ENCODE measurements at regions not wholly inside any gene's neighbourhood (a gene's known extent, or its start where the extent isn't known, plus 50 kb on each side); places are given as distances from the start of the nearest gene placed in this dataset.

DNA sequence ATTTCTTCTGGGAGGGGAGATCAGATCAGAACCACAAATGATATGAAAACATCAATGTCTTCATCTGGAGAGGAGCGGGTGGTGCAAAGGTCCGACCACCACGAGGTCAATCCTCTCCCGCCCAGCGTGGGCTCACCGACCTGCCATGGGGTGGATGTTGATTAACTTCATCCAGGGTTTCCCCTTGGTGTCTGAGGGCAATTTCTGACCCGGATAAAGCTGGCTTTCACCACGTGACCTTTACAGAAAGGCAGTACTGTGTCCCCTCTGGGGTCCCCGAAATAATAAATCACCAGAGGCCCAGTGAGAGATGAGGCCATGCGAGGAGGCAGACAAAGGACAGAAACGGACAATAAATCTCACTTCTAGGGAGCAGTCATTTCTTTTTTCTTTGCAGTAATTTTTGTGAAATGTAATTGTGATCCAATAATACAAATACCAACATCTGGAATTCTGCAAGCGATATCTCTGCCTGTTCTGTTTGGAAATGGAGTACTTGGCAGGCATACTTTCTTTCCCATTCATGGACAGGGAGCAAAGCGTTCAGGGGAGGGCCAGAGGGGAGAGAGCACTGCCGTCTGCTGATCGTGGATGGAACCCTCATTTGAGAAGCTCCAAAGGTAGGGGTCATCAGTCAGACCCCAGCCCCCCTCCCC lies 55.1 kb upstream of the APCDD1L start:
- H3K4me3 ChIP-seq (ENCODE audit: low read length): no peak overlapping the region
- no peaks in the 10 kb centered on the region for H3K4me1 ChIP-seq (ENCODE audit: control insufficient read depth, insufficient read depth, low read length)
- H3K27ac ChIP-seq (ENCODE audit: low read length): no peak overlapping the region
- intact Hi-C loops (cut with DNase I): no loop called here
- no peaks in the 10 kb centered on the region for H3K9me3 ChIP-seq (ENCODE audit: control insufficient read depth, low read length)
- ATAC-seq (peak; percentile 64 to 80), DNase-seq (peak in 1 of 3 donors; percentile 62)
- H3K27me3 ChIP-seq (ENCODE audit: control insufficient read depth, insufficient read depth): no peaks in the 10 kb centered on the region
- WGBS: 49% methylated on average over 15 of the region's 15 CpGs

DNA sequence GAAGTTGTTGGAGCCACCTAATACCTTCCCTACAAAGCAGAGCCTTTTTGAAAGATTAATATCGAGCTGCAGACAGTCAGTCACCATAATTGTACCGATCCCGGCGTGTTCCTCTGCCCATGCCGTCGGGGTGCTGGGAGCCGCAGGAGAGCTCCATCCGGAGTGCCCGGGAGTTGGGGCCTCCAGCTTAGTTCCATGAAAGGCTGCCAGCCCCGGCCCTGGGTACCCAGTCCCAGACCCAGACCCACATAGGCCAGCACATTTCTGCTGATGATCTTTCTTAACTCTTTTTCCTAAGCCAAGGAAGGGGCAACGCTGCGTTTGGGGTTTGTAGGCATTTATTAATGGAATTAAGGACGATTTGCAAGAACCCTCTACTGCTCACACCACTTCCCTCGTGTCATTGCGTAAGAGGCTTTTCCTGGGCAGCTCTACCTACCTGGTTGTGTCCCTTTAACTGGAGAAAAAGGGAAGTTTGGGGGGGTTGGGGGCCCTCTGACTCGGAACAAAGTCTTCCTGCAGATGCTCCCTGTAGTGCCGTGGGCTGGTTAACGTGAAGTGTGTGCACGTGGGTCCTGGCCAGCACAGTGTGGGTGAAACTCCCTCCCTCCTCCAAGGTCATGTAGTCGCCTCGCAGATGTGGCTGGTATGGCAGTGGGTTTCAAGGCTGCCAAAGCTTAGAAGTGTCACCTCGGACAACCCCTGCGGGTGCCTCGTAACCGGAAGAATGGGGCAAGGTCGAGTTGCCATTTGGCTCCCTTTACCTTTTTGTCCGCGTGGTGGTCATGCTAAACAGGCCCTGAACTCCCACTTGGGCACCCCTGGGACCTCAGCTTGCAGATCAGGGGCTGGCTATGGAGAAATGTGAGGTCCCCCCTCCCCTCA lies 54.3 kb upstream of the APCDD1L start:
- Histone ChIP-seq H3K27me3 (ENCODE audit: control insufficient read depth, insufficient read depth) (no peaks in the 10 kb centered on the region), H3K4me1 (ENCODE audit: control insufficient read depth, insufficient read depth, low read length) (no peaks in the 10 kb centered on the region), H3K4me3 (ENCODE audit: low read length) (no peak overlapping the region), H3K27ac (ENCODE audit: low read length) (no peak overlapping the region), H3K9me3 (ENCODE audit: control insufficient read depth, low read length) (no peaks in the 10 kb centered on the region)
- no peak for ATAC-seq
- 74% methylated on average over 28 of the region's 28 CpGs for WGBS
- intact Hi-C loops (cut with DNase I): no loop called here
- DNase-seq: no peak

DNA sequence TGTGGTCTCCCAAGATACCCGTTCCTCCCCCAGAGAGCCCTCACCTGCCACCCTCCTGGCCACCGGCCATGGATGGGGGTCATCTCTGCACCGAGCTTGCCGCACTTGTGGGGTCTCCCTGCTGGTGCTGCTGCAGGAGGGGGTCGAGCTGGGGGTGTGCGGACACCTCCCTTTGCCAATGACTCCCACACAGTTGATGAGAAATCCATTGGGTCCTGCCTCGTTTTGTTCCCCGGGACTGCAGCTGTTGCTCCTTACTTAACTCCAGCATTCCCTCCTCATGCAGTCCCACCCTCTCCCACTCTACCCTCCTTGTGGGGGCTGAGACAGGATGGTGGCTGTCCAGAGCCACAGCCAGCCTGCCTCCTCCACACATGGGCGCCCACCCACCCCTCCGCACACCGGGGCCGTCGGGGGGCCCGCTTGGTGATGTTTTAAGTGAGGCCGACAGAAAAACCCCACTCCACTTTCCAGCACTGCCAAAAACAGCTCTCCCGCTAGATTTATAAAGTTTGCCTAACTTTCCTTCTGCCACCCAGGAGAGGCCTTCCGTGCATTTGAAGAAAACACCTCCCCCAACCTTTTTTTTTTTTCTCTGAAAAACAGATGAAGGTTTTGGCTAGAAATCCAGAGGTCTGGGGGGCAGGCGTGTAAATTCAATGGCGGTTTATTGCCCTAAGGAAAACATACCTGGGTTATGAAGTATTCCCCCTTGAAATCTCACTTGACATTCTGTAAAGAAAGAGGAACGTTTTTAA lies 53.5 kb upstream of the APCDD1L start:
- intact Hi-C loops (cut with DNase I): no loop called here
- H3K4me3 ChIP-seq (ENCODE audit: low read length): no peak overlapping the region
- H3K27me3 ChIP-seq (ENCODE audit: control insufficient read depth, insufficient read depth): no peaks in the 10 kb centered on the region
- no peak for DNase-seq
- H3K9me3 ChIP-seq (ENCODE audit: control insufficient read depth, low read length): no peaks in the 10 kb centered on the region
- 58% methylated on average over 20 of the region's 20 CpGs for WGBS
- no peaks in the 10 kb centered on the region for H3K4me1 ChIP-seq (ENCODE audit: control insufficient read depth, insufficient read depth, low read length)
- no peak overlapping the region for H3K27ac ChIP-seq (ENCODE audit: low read length)
- peak in 1 of 2 donors; percentile 17 for ATAC-seq

GRCh38 chr20:58568126-58568482 lies 52.9 kb upstream of the APCDD1L start:
- ATAC-seq (no peak), DNase-seq (no peak)
- no peaks in the 10 kb centered on the region for H3K9me3 ChIP-seq (ENCODE audit: control insufficient read depth, low read length)
- intact Hi-C loops (cut with DNase I): no loop called here
- 65% methylated on average over 10 of the region's 10 CpGs for WGBS
- H3K27ac ChIP-seq (ENCODE audit: low read length): no peak overlapping the region
- no peaks in the 10 kb centered on the region for H3K27me3 ChIP-seq (ENCODE audit: control insufficient read depth, insufficient read depth)
- H3K4me3 ChIP-seq (ENCODE audit: low read length): no peak overlapping the region
- no peaks in the 10 kb centered on the region for H3K4me1 ChIP-seq (ENCODE audit: control insufficient read depth, insufficient read depth, low read length)

GRCh38 chr20:58567437-58567836 lies 52.2 kb upstream of the APCDD1L start:
- intact Hi-C loops (cut with DNase I): no loop called here
- H3K4me3 ChIP-seq (ENCODE audit: low read length): no peak overlapping the region
- DNase-seq: no peak
- H3K4me1 ChIP-seq (ENCODE audit: control insufficient read depth, insufficient read depth, low read length): no peaks in the 10 kb centered on the region
- no peak for ATAC-seq
- H3K27ac ChIP-seq (ENCODE audit: low read length): no peak overlapping the region
- H3K9me3 ChIP-seq (ENCODE audit: control insufficient read depth, low read length): no peaks in the 10 kb centered on the region
- 95% methylated on average over 13 of the region's 13 CpGs for WGBS
- no peaks in the 10 kb centered on the region for H3K27me3 ChIP-seq (ENCODE audit: control insufficient read depth, insufficient read depth)

- WGBS: 64% methylated on average over 6 of the region's 6 CpGs
- no peak overlapping the region for H3K27ac ChIP-seq (ENCODE audit: low read length)
- DNase-seq: no peak
- H3K4me1 ChIP-seq (ENCODE audit: control insufficient read depth, insufficient read depth, low read length): no peaks in the 10 kb centered on the region
- H3K9me3 ChIP-seq (ENCODE audit: control insufficient read depth, low read length): no peaks in the 10 kb centered on the region
- H3K27me3 ChIP-seq (ENCODE audit: control insufficient read depth, insufficient read depth): no peaks in the 10 kb centered on the region
- no peak for ATAC-seq
- H3K4me3 ChIP-seq (ENCODE audit: low read length): no peak overlapping the region
- intact Hi-C loops (cut with DNase I): no loop called here
Measured at GRCh38 chr20:58566981-58567380, 51.8 kb upstream of the APCDD1L start.

DNA sequence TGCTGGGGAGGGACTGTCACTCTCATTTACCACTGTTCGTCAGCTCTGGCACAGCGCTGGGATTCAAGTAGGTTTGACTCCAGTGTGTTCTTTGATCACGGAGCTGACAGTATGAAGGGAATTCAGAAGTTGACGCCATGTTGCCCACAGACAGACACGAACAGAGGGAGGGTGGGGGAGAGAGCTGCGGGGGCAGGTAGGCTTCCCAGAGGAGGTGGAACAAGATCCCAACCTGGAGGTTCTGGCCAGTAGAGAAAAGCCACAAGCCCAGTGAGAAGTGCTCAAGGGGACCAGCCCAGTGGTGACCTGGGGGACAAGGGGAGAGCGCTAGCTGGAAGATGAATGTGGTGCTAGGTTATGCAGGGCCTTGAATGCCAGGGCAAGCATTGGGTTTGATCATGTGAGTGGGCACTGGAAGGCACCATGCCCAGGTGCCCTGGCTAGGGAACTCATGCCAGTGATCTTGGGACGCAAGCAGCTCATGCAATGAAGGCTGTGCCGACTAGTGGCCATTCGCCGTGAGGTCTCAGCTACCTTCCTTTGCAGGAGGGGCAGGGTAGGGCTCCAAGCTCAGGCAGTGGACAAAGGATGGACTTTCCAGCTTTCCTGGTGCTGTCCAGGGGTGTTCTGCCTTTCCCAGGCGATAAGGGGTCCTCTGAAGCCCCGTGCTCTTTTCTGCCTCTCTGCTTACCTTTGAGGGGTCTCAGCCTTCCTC lies 50.4 kb upstream of the APCDD1L start:
- ATAC-seq (no peak), DNase-seq (no peak)
- intact Hi-C loops (cut with DNase I): no loop called here
- Histone ChIP-seq H3K27ac (ENCODE audit: low read length) (no peak overlapping the region), H3K4me1 (ENCODE audit: control insufficient read depth, insufficient read depth, low read length) (no peaks in the 10 kb centered on the region), H3K27me3 (ENCODE audit: control insufficient read depth, insufficient read depth) (no peaks in the 10 kb centered on the region), H3K9me3 (ENCODE audit: control insufficient read depth, low read length) (no peaks in the 10 kb centered on the region), H3K4me3 (ENCODE audit: low read length) (no peak overlapping the region)
- WGBS: 95% methylated on average over 13 of the region's 13 CpGs
